ENCODE measurements at regions not wholly inside any gene's neighbourhood (a gene's known extent, or its start where the extent isn't known, plus 50 kb on each side); places are given as distances from the start of the nearest gene placed in this dataset.

DNA sequence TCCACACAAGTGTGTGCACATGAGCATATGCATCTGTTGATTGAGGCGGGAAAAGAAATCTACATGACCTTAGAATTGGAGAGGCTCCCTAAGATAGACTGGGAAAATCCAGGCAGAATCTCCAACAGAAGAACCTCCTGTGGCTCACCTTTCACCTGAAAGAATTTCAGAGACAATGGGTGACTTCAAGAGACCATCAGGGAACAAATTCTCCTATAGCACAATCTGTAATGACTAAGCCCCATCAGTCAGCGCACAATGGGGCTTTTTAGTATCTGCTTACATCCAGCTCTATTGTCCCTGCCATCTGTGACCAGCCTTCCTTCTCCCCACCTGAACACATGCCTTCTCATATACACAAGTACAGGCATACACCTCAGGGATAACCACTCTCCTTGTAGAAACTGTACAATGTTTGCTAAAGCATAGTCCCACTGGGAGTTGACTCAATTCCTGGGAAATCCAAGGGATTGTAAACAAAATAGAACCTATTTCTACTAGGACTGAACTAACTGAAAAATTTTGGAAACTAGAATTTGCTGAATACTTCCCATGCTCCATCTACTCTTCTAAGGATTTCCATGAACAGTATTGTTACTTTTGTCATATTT, 150.8 kb upstream of the STXBP5 start:
- no peak overlapping the region for H3K27ac ChIP-seq (ENCODE audit: low read length)
- no peaks in the 10 kb centered on the region for H3K36me3 ChIP-seq (ENCODE audit: control insufficient read depth, insufficient read depth, low read length)
- H3K4me3 ChIP-seq (ENCODE audit: low read length): no peak overlapping the region
- no peak for DNase-seq
- H3K9me3 ChIP-seq (replicated peaks; ENCODE audit: control insufficient read depth, low read depth, low read length): no peaks in the 10 kb centered on the region
- 100% methylated on average over 1 of the region's 2 CpGs for WGBS (ENCODE audit: insufficient coverage)
- no peaks in the 10 kb centered on the region for H3K27me3 ChIP-seq (ENCODE audit: control insufficient read depth, insufficient read depth, low read length)
- peaks cover 2% of the 10 kb centered on the region for H3K4me1 ChIP-seq (ENCODE audit: control insufficient read depth, insufficient read depth, low read length)

DNA sequence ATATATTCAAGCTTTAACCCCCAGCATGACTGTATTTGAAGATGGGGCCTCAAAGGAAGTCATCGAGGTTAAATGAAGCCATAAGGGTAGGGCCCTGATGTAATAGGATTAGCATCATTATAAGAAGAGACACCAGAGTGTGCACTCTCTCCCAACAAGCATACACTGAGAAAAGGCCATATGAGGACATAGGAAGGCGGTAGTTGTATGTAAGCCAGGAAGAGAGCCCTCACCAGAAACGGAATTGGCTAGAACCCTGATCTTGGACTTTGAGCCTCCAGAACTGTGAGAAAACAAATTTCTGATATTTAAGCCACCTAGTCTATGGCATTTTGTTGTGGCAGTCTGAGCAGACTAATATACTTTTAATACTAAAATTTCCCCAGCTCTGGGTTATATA, 150.1 kb upstream of the STXBP5 start:
- Histone ChIP-seq H3K4me3 (ENCODE audit: low read length) (no peak overlapping the region), H3K36me3 (ENCODE audit: control insufficient read depth, insufficient read depth, low read length) (no peaks in the 10 kb centered on the region), H3K9me3 (replicated peaks; ENCODE audit: control insufficient read depth, low read depth, low read length) (no peaks in the 10 kb centered on the region), H3K4me1 (ENCODE audit: control insufficient read depth, insufficient read depth, low read length) (peaks cover 2% of the 10 kb centered on the region), H3K27ac (ENCODE audit: low read length) (no peak overlapping the region), H3K27me3 (ENCODE audit: control insufficient read depth, insufficient read depth, low read length) (no peaks in the 10 kb centered on the region)
- WGBS (ENCODE audit: insufficient coverage): no CpG with 5 or more reads among the region's 3 CpGs
- no peak for DNase-seq

GRCh38 chr6:147054871-147055270, 149.3 kb upstream of the STXBP5 start:
- no peaks in the 10 kb centered on the region for H3K36me3 ChIP-seq (ENCODE audit: control insufficient read depth, insufficient read depth, low read length)
- no peaks in the 10 kb centered on the region for H3K27me3 ChIP-seq (ENCODE audit: control insufficient read depth, insufficient read depth, low read length)
- 72% methylated on average over 2 of the region's 3 CpGs for WGBS (ENCODE audit: insufficient coverage)
- peak; percentile 9 for DNase-seq
- H3K4me3 ChIP-seq (ENCODE audit: low read length): no peak overlapping the region
- H3K9me3 ChIP-seq (replicated peaks; ENCODE audit: control insufficient read depth, low read depth, low read length): no peaks in the 10 kb centered on the region
- peaks cover 2% of the 10 kb centered on the region for H3K4me1 ChIP-seq (ENCODE audit: control insufficient read depth, insufficient read depth, low read length)
- no peak overlapping the region for H3K27ac ChIP-seq (ENCODE audit: low read length)

- Histone ChIP-seq H3K9me3 (replicated peaks; ENCODE audit: control insufficient read depth, low read depth, low read length) (no peaks in the 10 kb centered on the region), H3K27me3 (ENCODE audit: control insufficient read depth, insufficient read depth, low read length) (no peaks in the 10 kb centered on the region), H3K4me1 (ENCODE audit: control insufficient read depth, insufficient read depth, low read length) (peaks cover 2% of the 10 kb centered on the region), H3K4me3 (ENCODE audit: low read length) (no peak overlapping the region), H3K27ac (ENCODE audit: low read length) (no peak overlapping the region), H3K36me3 (ENCODE audit: control insufficient read depth, insufficient read depth, low read length) (no peaks in the 10 kb centered on the region)
- WGBS (ENCODE audit: insufficient coverage): 61% methylated on average over 4 of the region's 8 CpGs
- peak; percentile 16 for DNase-seq
These were observed 148.3 kb upstream of the STXBP5 start for GRCh38 chr6:147055821-147056392.

DNA sequence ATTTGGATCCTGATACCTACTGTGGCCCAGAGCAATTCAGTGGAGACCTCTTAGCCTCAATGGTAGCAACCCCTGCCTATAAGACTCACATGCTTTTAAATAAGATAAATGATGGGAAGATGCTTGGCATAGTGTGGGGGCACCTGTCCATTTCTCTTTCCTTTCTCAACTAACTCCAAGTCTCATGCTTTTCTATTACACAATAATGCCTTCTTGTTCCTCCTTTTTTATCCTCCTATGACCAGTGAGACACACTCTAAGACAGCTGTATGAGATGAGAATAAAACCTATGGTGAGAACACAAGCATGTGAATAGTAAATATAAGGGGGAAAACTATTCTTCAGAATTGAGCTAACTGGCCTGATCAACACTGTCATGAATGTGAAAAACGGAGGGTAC, 147.0 kb upstream of the STXBP5 start:
- Histone ChIP-seq H3K27me3 (ENCODE audit: control insufficient read depth, insufficient read depth, low read length) (no peaks in the 10 kb centered on the region), H3K36me3 (ENCODE audit: control insufficient read depth, insufficient read depth, low read length) (no peaks in the 10 kb centered on the region), H3K9me3 (replicated peaks; ENCODE audit: control insufficient read depth, low read depth, low read length) (no peaks in the 10 kb centered on the region), H3K4me3 (ENCODE audit: low read length) (no peak overlapping the region), H3K4me1 (ENCODE audit: control insufficient read depth, insufficient read depth, low read length) (peaks cover 2% of the 10 kb centered on the region), H3K27ac (ENCODE audit: low read length) (no peak overlapping the region)
- no CpG with 5 or more reads among the region's 1 CpG for WGBS (ENCODE audit: insufficient coverage)
- DNase-seq: no peak

- Histone ChIP-seq H3K4me1 (ENCODE audit: control insufficient read depth, insufficient read depth, low read length) (peaks cover 2% of the 10 kb centered on the region), H3K36me3 (ENCODE audit: control insufficient read depth, insufficient read depth, low read length) (no peaks in the 10 kb centered on the region), H3K4me3 (ENCODE audit: low read length) (no peak overlapping the region), H3K27ac (ENCODE audit: low read length) (no peak overlapping the region), H3K27me3 (ENCODE audit: control insufficient read depth, insufficient read depth, low read length) (no peaks in the 10 kb centered on the region), H3K9me3 (replicated peaks; ENCODE audit: control insufficient read depth, low read depth, low read length) (no peaks in the 10 kb centered on the region)
- no CpG with 5 or more reads among the region's 3 CpGs for WGBS (ENCODE audit: insufficient coverage)
- no peak for DNase-seq
These were observed 146.4 kb upstream of the STXBP5 start for GRCh38 chr6:147057705-147058342.

DNA sequence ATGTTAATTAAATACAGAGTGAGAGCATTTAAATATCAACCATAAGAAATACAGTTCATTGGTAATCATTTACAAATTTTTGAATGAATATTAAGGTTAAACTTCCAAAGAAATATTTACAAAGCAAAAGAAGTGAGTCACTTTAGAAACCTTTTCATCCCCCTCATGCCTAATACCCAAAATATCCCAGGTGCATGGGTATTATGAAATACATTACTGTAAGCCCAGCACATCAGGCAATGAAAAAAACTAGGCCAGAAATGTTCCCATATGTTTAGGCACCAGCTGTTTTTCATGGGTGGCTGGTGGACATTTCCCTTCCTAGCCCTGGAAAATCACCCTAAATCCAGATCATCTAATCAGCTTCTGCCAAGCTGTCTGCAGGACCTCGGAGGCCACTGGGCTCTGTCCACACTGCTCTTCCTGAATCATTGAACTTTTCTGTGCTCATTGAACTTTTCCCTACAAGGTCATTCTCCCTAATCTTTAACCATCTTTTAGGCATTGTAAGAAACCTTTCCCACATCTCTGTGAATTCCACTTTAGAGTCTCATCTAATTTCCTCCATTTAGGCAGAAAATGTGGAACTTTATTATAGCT, 145.3 kb upstream of the STXBP5 start:
- Histone ChIP-seq H3K27me3 (ENCODE audit: control insufficient read depth, insufficient read depth, low read length) (no peaks in the 10 kb centered on the region), H3K36me3 (ENCODE audit: control insufficient read depth, insufficient read depth, low read length) (no peaks in the 10 kb centered on the region), H3K4me3 (ENCODE audit: low read length) (no peak overlapping the region), H3K27ac (ENCODE audit: low read length) (no peak overlapping the region), H3K9me3 (replicated peaks; ENCODE audit: control insufficient read depth, low read depth, low read length) (no peaks in the 10 kb centered on the region), H3K4me1 (ENCODE audit: control insufficient read depth, insufficient read depth, low read length) (peaks cover 2% of the 10 kb centered on the region)
- 44% methylated on average over 1 of the region's 1 CpG for WGBS (ENCODE audit: insufficient coverage)
- DNase-seq: no peak

- no CpG with 5 or more reads among the region's 1 CpG for WGBS (ENCODE audit: insufficient coverage)
- no peak overlapping the region for H3K27ac ChIP-seq (ENCODE audit: low read length)
- no peaks in the 10 kb centered on the region for H3K36me3 ChIP-seq (ENCODE audit: control insufficient read depth, insufficient read depth, low read length)
- no peak for DNase-seq
- H3K4me3 ChIP-seq (ENCODE audit: low read length): no peak overlapping the region
- peaks cover 2% of the 10 kb centered on the region for H3K4me1 ChIP-seq (ENCODE audit: control insufficient read depth, insufficient read depth, low read length)
- H3K9me3 ChIP-seq (replicated peaks; ENCODE audit: control insufficient read depth, low read depth, low read length): no peaks in the 10 kb centered on the region
- H3K27me3 ChIP-seq (ENCODE audit: control insufficient read depth, insufficient read depth, low read length): no peaks in the 10 kb centered on the region
These were observed 143.6 kb upstream of the STXBP5 start for GRCh38 chr6:147060636-147061035.

GRCh38 chr6:147061252-147061651, 143.0 kb upstream of the STXBP5 start:
- no CpG with 5 or more reads among the region's 1 CpG for WGBS (ENCODE audit: insufficient coverage)
- DNase-seq: no peak
- Histone ChIP-seq H3K9me3 (replicated peaks; ENCODE audit: control insufficient read depth, low read depth, low read length) (no peaks in the 10 kb centered on the region), H3K27me3 (ENCODE audit: control insufficient read depth, insufficient read depth, low read length) (no peaks in the 10 kb centered on the region), H3K27ac (ENCODE audit: low read length) (no peak overlapping the region), H3K36me3 (ENCODE audit: control insufficient read depth, insufficient read depth, low read length) (no peaks in the 10 kb centered on the region), H3K4me3 (ENCODE audit: low read length) (no peak overlapping the region), H3K4me1 (ENCODE audit: control insufficient read depth, insufficient read depth, low read length) (no peaks in the 10 kb centered on the region)

GRCh38 chr6:147063469-147064031, 140.7 kb upstream of the STXBP5 start:
- 100% methylated on average over 1 of the region's 1 CpG for WGBS (ENCODE audit: insufficient coverage)
- Histone ChIP-seq H3K36me3 (ENCODE audit: control insufficient read depth, insufficient read depth, low read length) (no peaks in the 10 kb centered on the region), H3K4me3 (ENCODE audit: low read length) (no peak overlapping the region), H3K27ac (ENCODE audit: low read length) (no peak overlapping the region), H3K9me3 (replicated peaks; ENCODE audit: control insufficient read depth, low read depth, low read length) (no peaks in the 10 kb centered on the region), H3K4me1 (ENCODE audit: control insufficient read depth, insufficient read depth, low read length) (no peaks in the 10 kb centered on the region), H3K27me3 (ENCODE audit: control insufficient read depth, insufficient read depth, low read length) (no peaks in the 10 kb centered on the region)
- no peak for DNase-seq

All from muscle of leg (tissue), 3 donors.